Neural cell (in vitro differentiated cells): ENCODE measurements at regions not wholly inside any gene's neighbourhood (a gene's known extent, or its start where the extent isn't known, plus 50 kb on each side); places are given as distances from the start of the nearest gene placed in this dataset.

Experiments
- H2AFZ ChIP-seq: fragments of 200-600, 300-800 bp; sonication (generic), shearing (Covaris generic); 2 replicates; pipeline ENCODE4 v1.6.0; 2014; ENCODE audit warnings: low read depth, mild to moderate bottlenecking, antibody characterized with exemption, low read length, moderate library complexity
- H3F3A ChIP-seq: fragments of 200-600 bp; shearing (Covaris generic); 2 replicates; pipeline ENCODE4 v1.6.1; 2016; ENCODE audit warnings: mild to moderate bottlenecking, moderate library complexity, mixed read lengths, antibody characterized with exemption, low read length; ENCODE audit not compliant: insufficient read depth, poor library complexity, severe bottlenecking
- H3K27ac ChIP-seq: fragments of 200-600, 300-800 bp; sonication (generic), shearing (Covaris generic); 2 replicates; pipeline ENCODE4 v1.5.1; 2014; ENCODE audit warnings: mild to moderate bottlenecking, low read length, moderate library complexity
- H3K27me3 ChIP-seq: fragments of 300-800, 200-600 bp; sonication (generic), shearing (Covaris generic); 2 replicates; pipeline ENCODE4 v1.6.0; 2014; ENCODE audit warnings: mild to moderate bottlenecking, low read depth, low read length, moderate library complexity; ENCODE audit not compliant: insufficient read depth
- H3K36me3 ChIP-seq: fragments of 300-800, 200-600 bp; sonication (generic), shearing (Covaris generic); 2 replicates; pipeline ENCODE4 v1.5.1; 2014; ENCODE audit warnings: mild to moderate bottlenecking, antibody characterized with exemption, low read length, moderate library complexity; ENCODE audit not compliant: insufficient read depth
- H3K4me2 ChIP-seq: fragments of 300-800, 200-600 bp; sonication (generic), shearing (Covaris generic); 2 replicates; pipeline ENCODE4 v1.6.0; 2014; ENCODE audit warnings: mild to moderate bottlenecking, low read length
- H3K4me3 ChIP-seq: fragments of 300-800, 200-600 bp; sonication (generic), shearing (Covaris generic); 2 replicates; pipeline ENCODE4 v1.5.1; 2014; ENCODE audit warnings: mild to moderate bottlenecking, low read length, moderate library complexity
- H3K79me2 ChIP-seq: fragments of 200-600 bp; shearing (Covaris generic); replicated peaks from 2 replicates; pipeline ENCODE4 v1.6.0; 2014; ENCODE audit warnings: mild to moderate bottlenecking, low read length, moderate library complexity; ENCODE audit not compliant: insufficient read depth
- H3K9ac ChIP-seq: fragments of 300-800, 200-600 bp; sonication (generic), shearing (Covaris generic); 2 replicates; pipeline ENCODE4 v1.6.1; 2016; ENCODE audit warnings: mild to moderate bottlenecking, low read length, mixed read lengths
- H3K9me2 ChIP-seq: fragments of 200-600 bp; shearing (Covaris generic); 2 replicates; pipeline ENCODE4 v1.6.1; 2016; ENCODE audit warnings: mild to moderate bottlenecking, low read length, mixed read lengths; ENCODE audit not compliant: insufficient read depth
- H3K9me3 ChIP-seq: fragments of 200-600, 300-800 bp; sonication (generic), shearing (Covaris generic); 2 replicates; pipeline ENCODE4 v1.6.1; 2016; ENCODE audit warnings: mild to moderate bottlenecking, mixed run types, low read length, moderate library complexity, mixed read lengths
- H4K20me1 ChIP-seq: fragments of 200-600 bp; shearing (Covaris generic); 2 replicates; pipeline ENCODE4 v1.6.1; 2016; ENCODE audit warnings: mild to moderate bottlenecking, mixed run types; ENCODE audit not compliant: insufficient read depth
- EP300 ChIP-seq: fragments of 450-650 bp; conservative IDR thresholded peaks from 2 replicates; pipeline ENCODE4 v1.6.1; 2014; ENCODE audit warnings: antibody characterized with exemption, mild to moderate bottlenecking, moderate library complexity; ENCODE audit not compliant: poor library complexity, severe bottlenecking
- EZH2 ChIP-seq: fragments of 200-600, 300-800 bp; shearing (Covaris generic), sonication (generic); IDR thresholded peaks from 2 replicates; pipeline ENCODE4 v1.6.1; 2014; ENCODE audit warnings: antibody characterized with exemption, low read length, borderline replicate concordance, mild to moderate bottlenecking; ENCODE audit not compliant: insufficient read depth, poor library complexity, severe bottlenecking
- MXI1 ChIP-seq: fragments of 450-650 bp; conservative IDR thresholded peaks from 2 replicates; pipeline ENCODE4 v1.6.1; 2014; ENCODE audit warnings: antibody characterized with exemption, mild to moderate bottlenecking; ENCODE audit not compliant: poor library complexity, severe bottlenecking
- POLR2AphosphoS5 ChIP-seq: IDR thresholded peaks from 2 replicates; pipeline ENCODE4 v1.6.1; 2012
- RAD21 ChIP-seq: fragments of 450-650 bp; conservative IDR thresholded peaks from 2 replicates; pipeline ENCODE4 v1.6.1; 2014; ENCODE audit warnings: antibody characterized with exemption, mild to moderate bottlenecking, moderate library complexity
- SMC3 ChIP-seq: fragments of 450-650 bp; conservative IDR thresholded peaks from 2 replicates; pipeline ENCODE4 v1.6.1; 2014; ENCODE audit warnings: antibody characterized with exemption, mild to moderate bottlenecking, moderate library complexity; ENCODE audit not compliant: poor library complexity
- TAF1 ChIP-seq: IDR thresholded peaks from 2 replicates; pipeline ENCODE4 v1.6.1; 2012; ENCODE audit warnings: low read depth
- TF ChIP-seq, protein P1 (sequence below): fragments of 450-650 bp; IDR thresholded peaks from 2 replicates; pipeline ENCODE4 v1.5.1; 2014; ENCODE audit warnings: antibody characterized with exemption, mild to moderate bottlenecking, moderate library complexity; ENCODE audit not compliant: poor library complexity, severe bottlenecking
- TF ChIP-seq, protein P2 (sequence below): IDR thresholded peaks from 2 replicates; pipeline ENCODE4 v1.6.1; 2012; ENCODE audit warnings: borderline replicate concordance

DNA sequence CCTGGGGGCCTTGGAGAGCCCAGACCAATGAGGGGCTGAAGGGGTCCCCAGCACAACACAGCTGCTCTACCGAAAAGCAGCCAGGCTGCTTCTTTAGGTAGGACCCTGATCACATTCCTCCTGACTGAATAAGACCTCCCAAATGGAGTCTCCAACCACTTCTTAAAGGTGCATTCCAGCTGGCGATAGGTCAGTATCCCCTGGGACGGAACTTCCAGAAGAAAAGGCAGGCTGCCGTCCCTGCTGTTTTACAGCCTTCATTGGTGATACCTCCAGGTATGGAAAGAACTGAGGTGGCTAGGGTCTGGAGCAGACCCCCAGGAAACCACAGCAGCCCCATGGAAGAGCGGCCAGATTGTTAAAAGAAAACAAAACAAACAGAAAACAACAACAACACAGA, 340.6 kb downstream of the BTG1 start:
- no peak overlapping the region for H3K4me2 ChIP-seq
- H3K4me3 ChIP-seq, result no peak overlapping the region
- no peak overlapping the region for H3K9ac ChIP-seq
- peaks cover 5% of the 10 kb centered on the region for H3K9me3 ChIP-seq
- no peak overlapping the region for H2AFZ ChIP-seq
- H3K9me2 ChIP-seq, result no peaks in the 10 kb centered on the region
- no peaks in the 10 kb centered on the region for H3F3A ChIP-seq
- TF ChIP-seq SMC3, result no peak
- TF ChIP-seq, protein P1, sequence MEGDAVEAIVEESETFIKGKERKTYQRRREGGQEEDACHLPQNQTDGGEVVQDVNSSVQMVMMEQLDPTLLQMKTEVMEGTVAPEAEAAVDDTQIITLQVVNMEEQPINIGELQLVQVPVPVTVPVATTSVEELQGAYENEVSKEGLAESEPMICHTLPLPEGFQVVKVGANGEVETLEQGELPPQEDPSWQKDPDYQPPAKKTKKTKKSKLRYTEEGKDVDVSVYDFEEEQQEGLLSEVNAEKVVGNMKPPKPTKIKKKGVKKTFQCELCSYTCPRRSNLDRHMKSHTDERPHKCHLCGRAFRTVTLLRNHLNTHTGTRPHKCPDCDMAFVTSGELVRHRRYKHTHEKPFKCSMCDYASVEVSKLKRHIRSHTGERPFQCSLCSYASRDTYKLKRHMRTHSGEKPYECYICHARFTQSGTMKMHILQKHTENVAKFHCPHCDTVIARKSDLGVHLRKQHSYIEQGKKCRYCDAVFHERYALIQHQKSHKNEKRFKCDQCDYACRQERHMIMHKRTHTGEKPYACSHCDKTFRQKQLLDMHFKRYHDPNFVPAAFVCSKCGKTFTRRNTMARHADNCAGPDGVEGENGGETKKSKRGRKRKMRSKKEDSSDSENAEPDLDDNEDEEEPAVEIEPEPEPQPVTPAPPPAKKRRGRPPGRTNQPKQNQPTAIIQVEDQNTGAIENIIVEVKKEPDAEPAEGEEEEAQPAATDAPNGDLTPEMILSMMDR, result no peak
- no peak for TF ChIP-seq POLR2AphosphoS5
- TF ChIP-seq, protein P2, sequence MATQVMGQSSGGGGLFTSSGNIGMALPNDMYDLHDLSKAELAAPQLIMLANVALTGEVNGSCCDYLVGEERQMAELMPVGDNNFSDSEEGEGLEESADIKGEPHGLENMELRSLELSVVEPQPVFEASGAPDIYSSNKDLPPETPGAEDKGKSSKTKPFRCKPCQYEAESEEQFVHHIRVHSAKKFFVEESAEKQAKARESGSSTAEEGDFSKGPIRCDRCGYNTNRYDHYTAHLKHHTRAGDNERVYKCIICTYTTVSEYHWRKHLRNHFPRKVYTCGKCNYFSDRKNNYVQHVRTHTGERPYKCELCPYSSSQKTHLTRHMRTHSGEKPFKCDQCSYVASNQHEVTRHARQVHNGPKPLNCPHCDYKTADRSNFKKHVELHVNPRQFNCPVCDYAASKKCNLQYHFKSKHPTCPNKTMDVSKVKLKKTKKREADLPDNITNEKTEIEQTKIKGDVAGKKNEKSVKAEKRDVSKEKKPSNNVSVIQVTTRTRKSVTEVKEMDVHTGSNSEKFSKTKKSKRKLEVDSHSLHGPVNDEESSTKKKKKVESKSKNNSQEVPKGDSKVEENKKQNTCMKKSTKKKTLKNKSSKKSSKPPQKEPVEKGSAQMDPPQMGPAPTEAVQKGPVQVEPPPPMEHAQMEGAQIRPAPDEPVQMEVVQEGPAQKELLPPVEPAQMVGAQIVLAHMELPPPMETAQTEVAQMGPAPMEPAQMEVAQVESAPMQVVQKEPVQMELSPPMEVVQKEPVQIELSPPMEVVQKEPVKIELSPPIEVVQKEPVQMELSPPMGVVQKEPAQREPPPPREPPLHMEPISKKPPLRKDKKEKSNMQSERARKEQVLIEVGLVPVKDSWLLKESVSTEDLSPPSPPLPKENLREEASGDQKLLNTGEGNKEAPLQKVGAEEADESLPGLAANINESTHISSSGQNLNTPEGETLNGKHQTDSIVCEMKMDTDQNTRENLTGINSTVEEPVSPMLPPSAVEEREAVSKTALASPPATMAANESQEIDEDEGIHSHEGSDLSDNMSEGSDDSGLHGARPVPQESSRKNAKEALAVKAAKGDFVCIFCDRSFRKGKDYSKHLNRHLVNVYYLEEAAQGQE, result no peak
- no peak for TF ChIP-seq TAF1
- no peak for TF ChIP-seq MXI1
- no peak overlapping the region for H3K27ac ChIP-seq
- no peaks in the 10 kb centered on the region for H3K79me2 ChIP-seq
- H3K36me3 ChIP-seq, result no peaks in the 10 kb centered on the region
- H3K27me3 ChIP-seq, result no peaks in the 10 kb centered on the region
- no peaks in the 10 kb centered on the region for H4K20me1 ChIP-seq

DNA sequence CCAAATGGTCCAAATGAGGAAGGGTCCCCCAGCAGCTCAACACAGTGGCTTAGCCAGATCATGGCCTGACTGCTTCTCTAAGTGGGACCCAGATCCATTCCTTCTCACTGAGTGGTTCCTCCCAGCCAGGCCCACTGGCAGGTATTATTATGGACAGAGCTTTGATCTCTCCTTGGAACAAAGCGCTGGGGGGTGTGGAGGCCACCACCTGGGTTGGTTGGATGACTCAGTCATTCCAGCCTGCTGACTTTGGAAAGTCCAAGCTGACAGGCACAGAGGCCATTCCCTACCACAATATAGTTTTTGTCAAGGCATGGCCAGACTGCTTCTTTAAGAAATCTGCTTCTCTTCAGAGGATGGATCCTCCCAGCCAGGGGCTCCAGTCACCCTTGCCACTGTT, 341.1 kb downstream of the BTG1 start:
- Histone ChIP-seq H3K4me3 (no peak overlapping the region), H3F3A (no peaks in the 10 kb centered on the region), H3K27ac (no peak overlapping the region), H3K4me2 (no peak overlapping the region), H3K79me2 (no peaks in the 10 kb centered on the region), H3K27me3 (no peaks in the 10 kb centered on the region), H3K9ac (no peak overlapping the region), H3K9me3 (peaks cover 5% of the 10 kb centered on the region), H4K20me1 (no peaks in the 10 kb centered on the region), H3K9me2 (no peaks in the 10 kb centered on the region), H2AFZ (no peak overlapping the region), H3K36me3 (no peaks in the 10 kb centered on the region)
- TF ChIP-seq EZH2 (no peak), MXI1 (no peak), EP300 (no peak), TAF1 (no peak), POLR2AphosphoS5 (no peak), RAD21 (no peak), SMC3 (no peak)
- TF ChIP-seq, protein P2, result no peak
